SW480 (cell line): ENCODE measurements at regions not wholly inside any gene's neighbourhood (a gene's known extent, or its start where the extent isn't known, plus 50 kb on each side); places are given as distances from the start of the nearest gene placed in this dataset.

Source experiments
- DNase-seq: peaks from one replicate; pipeline ENCODE4 v3.0.0-alpha.2; 2016; ENCODE audit warnings: low spot score

DNA sequence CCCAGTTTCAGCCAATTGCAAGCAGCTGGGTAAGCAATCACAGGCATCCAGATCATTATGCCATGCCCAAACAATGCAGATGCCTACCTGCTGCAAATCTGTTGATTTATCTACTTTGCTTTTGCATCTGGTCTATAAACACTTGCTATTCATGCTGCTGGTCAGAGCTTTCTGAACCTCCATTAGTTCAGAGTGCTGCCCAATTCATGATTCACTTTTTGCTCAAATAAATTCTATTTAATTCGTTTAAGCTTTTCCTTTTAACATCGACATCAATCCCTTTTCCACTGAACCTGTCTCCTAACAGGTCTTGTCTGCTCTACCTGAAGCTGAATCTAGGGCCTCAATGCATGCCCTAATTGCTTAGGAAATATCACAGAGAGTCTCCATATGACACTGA, 99.4 kb upstream of the C1orf87 start:
- no peak for DNase-seq

DNA sequence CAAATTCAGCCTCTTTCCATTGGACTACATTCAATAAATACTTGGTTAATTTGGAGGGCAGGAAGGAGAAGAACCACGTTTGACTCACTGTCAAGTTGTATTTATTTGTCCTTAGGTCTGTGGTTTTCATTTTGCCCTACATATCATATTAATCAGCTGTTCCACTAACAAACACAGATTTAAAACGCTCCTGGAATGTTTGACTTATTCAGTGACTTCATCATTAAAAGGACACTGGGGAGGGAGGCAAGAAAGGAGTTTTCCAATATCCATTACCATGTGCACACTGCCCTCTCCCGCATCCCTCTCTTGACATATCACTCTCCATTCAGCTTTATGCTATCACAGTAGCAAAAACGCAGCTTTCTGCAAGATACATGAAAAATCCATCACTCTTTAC, 98.2 kb upstream of the C1orf87 start:
- DNase-seq, result no peak

DNA sequence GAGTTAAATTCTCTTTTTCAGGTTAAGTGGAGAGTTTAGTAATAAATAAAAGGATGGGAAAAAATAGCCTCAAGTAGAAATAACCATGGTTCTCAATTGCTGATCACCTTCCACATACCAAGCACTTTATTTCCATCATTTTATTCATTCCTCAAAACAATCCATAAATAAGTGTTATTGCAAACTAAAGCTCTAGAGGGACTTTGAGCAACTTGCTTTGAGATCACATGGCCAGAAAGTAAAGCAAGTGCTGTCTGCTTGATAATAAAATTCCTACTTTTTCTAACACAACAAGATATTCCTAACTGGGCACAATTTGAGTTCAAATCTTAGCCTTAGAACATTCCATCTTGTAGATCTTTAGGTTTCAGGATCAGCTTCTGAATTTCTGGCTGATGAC, 97.1 kb upstream of the C1orf87 start:
- no peak for DNase-seq

DNA sequence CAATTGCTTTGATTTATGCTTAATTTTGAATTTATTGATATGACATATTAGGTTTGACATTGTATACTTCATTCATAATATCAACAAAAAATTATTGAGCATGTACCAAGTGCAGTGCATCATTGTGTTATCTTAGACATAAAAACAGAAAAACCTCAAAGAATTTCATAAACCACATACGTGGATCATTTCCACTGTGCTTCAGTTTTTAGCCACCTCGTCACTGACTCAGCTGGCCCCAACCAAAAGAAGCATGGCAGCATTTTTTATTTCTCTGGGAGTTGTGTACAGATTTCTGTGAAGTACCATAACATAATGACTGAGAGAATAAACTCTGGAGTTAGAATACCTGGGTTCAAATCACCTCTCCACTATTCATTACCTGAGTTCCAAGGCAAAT, 95.6 kb upstream of the C1orf87 start:
- no peak for DNase-seq

DNA sequence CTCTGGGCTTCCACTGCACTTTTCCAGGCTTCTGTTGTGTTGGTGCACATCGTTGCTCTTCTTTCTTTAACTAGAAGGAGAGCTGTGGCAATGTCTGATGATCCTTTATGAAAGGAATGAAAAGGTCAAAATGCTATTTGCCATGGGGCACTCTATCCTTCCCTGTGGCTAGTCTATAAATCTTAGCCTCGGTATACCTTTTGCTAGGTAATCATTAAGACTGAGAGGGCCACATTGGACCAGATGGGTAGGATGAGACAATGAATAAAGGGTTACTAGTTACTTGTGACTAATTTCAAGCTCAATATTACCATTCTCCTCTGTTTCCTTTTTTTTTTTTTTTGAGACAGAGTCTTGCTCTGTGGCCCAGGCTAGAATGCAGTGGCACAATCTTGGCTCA, 89.4 kb upstream of the C1orf87 start:
- DNase-seq, result no peak

DNA sequence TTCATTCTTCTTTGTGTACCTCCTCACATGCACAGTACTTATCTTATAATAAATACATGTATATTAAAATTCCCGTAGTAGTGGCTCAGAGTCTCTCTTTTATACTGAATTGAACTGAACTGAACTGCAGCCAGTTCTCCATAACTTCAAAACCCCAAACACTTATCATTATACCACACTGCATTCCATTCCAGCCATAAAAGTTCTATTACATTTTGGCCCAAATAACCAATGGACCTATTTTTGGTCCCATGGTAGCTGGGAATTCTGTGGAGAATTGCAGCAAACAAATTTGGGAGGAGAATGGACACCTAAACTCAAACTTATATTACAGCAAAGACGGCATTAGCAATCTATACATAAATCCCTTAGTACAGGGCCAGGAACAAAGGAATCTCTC, 86.6 kb upstream of the C1orf87 start:
- no peak for DNase-seq

DNA sequence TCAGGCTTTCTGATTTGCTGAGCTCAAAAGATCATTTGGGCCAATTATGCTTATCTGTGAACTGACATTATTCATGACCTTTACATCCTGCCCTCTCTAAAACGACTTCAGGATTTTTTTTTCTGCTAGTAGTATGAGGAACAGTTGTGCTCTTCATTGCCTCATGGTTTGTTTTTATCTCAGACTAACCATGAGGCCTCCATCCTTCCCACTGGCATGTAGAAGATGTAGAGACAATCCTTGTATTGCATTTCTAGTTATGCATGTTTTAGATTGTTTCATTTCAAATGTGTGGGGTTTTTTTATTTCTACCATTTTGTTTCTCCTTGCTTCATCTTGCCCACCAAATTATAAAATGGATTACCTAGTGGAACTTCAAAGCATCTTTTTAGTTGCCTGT, 82.8 kb upstream of the C1orf87 start:
- DNase-seq, result no peak

DNA sequence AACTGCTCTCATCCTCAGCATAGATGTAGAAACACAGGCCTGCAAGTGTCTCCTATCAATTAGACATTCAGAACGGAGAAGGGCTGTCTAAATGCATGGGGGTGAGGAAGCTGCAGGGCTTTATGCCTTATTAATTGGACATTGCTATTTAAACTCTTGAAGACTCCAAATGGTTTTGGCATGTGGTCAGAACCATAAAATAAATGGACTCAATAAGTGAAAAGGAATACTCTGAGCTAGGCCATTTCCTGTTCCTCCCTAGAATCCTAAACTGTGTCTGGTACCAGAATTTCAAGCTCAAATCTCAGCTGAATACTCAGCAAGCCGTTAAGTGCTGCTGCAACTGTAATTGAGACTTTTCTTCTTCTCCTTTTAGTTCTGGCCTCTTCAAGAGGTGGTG, 80.4 kb upstream of the C1orf87 start:
- no peak for DNase-seq

DNA sequence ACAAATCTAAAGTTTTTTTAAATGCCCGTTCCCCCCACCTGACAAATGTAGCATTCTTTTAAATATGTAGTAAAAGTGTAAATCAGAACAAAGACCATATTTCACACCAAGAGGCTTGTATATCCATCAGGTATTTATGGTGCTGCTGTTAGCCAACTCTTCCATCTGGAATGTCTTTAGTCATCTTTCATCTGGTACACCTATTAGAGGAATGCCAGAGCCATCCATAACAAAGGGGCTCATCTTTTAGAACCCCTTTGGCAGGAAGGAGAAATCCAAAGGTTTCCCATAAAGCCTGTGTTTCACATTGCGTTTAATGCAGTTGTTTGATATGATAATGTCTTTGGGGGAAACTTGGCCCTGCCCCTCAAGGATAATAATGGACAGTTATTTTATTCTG, 79.3 kb upstream of the C1orf87 start:
- peak; percentile 19 for DNase-seq

DNA sequence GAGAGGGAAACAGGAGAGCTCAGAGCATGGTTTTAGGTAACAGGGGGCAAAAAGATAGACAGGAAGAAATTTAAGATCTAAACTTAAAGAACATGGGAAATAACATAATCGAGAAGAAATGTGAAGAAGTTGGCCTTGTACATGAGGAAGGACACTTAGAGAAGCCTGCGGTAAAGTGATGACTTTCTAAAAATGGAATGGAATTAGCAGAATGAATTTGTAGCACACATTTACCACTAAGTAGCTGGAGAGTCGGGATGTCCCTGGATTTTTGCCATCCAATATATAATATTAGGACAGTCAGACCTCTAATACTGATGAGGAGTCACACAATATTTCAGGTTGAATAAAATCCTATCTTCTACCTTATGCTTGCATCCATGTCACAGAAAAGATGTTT, 77.7 kb upstream of the C1orf87 start:
- no peak for DNase-seq

DNA sequence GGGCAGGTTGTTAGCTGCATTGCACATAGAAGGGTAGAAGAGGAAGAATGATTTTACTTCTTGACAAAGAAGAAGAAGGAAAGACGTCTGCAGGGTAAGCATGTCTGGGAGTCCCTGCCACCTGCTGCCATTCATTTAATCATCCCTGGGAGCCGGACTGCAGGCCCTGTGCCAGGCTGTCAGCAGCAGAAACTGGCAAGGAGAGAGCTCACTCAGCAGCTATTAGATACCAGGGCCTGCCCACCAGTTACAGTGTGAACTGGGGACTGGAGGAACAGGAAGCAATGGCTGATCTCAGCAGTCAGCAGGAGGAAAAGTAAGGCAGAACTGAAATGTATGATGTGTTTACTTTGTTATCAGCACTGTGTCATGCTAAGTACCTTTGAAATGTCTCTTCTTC, 75.7 kb upstream of the C1orf87 start:
- no peak for DNase-seq

DNA sequence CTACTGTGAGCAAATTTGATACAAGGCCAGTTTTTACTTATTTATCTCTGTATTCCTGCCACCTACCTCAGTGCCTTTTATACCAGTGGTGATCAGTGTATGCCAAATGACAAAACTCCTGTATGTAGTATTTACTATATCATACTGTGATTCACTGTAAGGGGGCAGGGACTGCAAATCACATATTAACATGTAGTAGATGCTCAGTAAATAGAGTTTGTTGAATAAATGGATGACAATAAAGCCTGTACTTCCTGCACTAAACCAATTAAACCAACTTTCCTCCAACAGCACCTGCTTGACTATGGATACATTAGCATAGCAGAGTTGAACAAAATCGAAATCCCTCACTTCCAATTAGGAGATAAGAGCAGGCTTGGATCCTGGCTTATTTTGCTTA, 73.3 kb upstream of the C1orf87 start:
- no peak for DNase-seq

DNA sequence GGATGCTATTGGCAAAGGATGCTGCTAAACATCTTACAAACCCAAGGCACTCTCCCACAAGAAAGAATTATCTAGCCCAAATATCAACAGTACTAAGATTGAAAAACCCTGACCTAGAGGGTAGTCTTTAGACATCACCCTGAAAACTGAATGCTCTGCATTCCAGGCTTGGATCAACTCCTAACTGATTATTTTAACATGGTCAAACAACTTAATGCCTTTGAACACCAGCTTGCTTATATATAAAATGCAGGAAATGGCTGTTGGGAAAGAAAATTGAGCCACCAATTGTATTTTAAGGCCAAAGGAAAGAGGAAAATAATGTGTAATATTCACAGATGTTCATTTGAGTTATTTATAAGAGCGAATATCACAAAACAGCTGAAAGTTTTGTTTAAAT, 72.2 kb upstream of the C1orf87 start:
- DNase-seq, result no peak

DNA sequence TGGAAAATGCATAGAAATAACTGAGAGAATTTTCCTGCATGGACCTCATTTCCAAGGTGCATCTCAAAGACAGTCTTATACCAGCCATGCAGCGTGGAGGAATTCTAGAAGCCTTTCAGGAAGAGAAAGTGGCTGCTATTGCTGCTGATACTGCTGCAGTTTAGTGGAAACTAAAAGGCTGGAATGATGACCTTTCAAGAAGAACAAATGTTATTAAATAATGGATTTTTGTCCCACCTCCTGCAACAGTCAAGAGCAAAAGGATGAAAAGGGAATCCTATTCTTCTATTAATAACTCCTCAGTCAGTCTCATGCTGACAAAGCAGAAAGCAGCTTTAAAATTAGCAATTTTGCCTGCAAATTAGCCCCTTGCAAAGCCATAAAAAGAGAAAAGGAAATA, 68.2 kb upstream of the C1orf87 start:
- no peak for DNase-seq

DNA sequence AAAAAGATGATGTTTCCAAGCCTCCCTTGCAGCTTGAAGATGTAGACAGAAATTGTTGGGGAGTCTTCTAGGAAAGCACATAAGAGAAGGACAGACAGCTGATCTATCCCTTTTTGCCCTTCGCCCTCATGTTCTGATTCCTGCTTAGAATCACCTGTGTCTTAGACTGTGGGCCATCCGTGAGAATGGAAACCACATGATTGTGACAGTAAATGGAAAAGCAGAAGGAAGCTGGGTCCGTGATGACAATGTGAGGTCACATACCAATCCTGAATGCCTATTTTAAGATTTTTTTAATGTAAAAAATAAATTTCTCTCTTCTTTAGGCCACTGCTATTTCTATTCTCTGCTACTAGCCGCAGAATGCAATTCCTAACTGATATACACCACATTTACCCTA, 67.7 kb upstream of the C1orf87 start:
- DNase-seq, result no peak

DNA sequence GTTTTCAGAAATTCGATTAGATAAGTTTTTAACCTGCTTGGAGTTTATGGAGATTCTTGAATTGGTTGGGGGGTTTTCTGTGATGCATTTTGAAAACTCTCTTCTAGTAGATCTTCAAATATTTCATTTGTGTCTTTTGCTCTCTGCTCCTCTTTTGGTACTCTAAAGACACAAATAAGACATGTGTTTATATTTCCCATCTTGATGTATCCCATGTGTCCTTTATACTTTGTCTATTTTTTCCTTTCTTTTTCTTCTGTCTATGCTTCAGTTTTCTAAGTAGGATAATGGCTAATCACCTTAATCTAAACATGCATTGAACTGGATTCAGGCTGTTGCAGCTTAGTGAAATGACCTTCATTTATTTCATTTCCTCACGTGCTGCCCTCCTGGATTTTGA, 63.8 kb upstream of the C1orf87 start:
- no peak for DNase-seq

DNA sequence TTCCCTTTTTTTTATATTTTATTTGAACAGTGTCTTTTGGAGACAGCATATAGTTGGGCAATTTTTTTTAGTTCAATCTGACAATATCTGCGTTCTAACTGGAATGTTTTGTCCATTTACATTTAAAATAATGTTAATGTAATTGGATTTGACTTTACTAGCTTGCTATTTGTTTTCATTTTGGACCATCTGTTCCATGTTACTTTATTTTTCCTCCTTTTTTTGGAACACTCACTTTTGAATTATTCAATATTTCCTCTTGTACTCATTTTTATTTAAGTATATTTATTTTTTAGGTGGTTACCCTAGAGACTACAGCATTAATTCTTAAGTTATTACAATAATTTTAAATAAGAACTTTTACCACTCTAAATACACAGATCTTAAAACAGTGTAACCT, 62.8 kb upstream of the C1orf87 start:
- no peak for DNase-seq

DNA sequence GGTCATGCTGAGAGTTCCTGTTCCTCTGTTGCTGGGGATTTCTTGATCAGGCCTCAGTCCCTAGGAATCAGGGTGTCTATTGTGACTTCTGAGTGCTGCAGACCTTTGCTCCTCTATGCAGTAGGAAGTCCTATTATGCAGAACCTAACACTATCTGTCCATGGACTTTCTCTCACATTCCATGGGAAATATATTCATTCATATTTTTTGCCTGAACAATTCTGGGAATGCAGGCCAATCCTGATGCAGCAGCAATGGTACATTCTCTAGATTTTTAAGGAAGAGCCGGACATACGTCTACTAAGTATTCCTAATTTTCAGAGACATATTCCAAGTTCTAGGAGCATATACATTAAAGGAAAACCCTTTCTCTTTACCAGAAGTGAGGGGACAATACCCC, 61.1 kb upstream of the C1orf87 start:
- DNase-seq, result no peak

DNA sequence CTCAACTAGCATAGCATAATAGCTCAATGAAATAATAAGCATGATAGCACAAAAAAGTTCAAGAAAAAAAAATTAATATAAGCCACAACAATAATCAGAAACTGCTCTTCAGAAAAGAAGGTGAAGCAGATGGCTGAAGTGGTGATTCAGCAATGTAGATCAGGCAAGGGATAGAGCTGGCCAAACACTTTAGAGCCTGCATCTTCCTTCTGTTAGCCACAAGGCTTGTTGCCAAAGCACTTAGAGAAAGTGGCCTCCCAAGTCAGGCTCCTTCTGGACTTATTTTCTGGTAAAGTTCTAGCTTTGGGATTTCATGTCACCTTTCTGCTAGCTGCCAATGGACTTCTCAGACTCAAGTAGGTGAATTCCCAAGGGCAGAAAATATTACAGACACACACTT, 60.3 kb upstream of the C1orf87 start:
- peak; percentile 16 for DNase-seq

DNA sequence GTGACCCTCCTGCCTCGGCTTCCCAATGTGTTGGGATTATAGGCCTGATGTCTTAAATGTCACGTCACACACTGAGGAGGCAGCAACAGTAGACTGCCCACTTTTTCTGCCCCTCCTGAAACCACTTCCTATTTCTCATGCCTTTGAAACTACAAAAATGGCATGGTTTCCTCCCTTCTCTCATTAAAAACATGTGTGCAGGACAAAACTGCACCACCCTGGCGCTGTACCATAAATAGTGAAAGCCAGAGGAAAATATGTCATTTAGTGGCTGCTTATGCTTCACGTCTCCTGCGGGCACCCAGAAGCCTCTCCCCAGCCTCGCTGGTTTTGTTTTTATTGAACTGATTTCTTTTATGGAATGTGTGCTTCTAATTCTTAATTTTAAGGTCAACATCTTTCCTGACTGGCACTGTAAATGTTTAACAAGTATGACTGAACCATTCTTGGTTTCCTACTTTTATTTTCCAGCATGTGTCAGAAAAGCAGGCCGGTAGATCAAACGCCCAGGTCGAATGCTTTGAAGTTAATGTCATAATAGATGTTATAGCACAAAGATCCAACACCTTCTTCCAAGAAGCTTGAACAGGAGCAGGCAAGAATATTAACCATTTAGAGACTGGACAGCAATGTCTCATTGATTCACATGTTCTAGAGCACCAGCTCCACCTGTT, 59.6 kb upstream of the C1orf87 start:
- DNase-seq, result peak; percentile 81

DNA sequence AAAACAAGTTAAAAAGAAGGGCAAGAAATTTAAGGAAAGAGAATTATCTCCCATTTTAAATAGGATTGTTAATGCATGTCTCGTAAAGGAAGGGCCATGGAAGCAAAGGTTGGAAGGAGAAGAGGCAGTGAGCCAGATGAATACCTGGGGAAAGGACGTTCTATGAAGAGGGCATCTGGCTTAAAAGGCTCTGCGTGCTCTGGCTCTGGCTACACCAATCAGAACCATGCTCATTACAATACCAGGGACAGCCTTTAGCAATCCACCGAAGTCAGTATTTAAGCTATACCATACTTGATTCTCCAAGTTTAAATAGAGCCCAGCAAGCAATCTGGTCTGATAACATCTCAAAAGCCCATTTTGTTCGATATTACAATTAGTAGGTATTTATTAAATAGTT, 58.5 kb upstream of the C1orf87 start:
- no peak for DNase-seq

DNA sequence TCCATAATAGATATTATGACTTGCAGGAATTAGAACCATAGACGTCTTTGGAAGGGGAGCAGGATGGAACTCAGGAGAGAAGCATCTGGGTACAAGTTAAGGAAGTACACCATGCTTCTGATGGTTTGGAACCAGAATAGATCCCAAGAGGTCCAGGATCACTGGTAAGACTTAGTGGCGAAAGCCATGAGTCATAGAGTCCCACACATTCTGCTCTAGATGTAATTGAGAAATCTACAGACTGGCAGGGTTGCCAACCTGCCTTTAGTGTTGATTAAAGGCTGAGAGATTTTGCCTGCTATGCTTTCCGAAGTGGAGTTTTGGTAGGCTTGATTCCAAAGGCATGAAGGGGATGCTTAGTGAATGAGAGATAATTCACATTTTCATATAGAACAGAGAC, 57.1 kb upstream of the C1orf87 start:
- DNase-seq, result no peak

DNA sequence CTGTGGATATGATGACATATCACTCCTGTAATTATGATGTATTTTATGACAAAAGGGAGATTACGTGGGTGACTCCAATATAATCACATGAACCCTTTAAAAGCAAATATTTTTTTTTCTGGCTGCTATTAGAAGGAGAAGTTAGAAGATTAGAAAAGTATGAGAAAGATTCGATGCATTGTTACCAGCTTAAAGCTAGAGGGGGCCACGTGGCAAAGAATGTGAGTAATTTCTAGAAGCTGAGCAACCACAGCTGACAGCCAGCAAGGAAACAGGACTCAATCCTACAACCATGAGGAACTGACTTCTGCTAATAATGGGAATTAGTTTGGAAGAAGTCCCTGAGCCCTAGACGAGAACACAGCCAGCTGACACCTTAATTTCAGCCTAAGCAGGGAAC, 56.3 kb upstream of the C1orf87 start:
- DNase-seq, result no peak

DNA sequence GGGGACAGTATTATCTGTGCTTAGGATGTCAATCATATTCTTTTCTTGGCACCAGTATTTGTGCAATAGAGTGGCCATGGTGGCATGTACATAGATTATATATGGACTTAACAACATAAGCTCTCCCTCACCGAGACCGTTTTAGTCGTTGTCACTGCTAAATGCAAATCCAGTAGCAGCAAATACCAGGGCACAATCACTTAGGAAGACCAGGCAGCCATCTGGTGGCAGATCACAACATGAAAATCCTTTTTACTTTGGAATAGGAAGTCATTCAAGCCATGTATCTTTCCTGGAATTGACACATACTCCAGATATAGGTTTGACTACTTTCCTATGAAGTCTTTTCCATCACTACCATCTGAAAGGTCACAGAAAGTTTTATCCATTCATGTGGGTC, 53.2 kb upstream of the C1orf87 start:
- DNase-seq, result no peak
